ENCODE measurements at regions not wholly inside any gene's neighbourhood (a gene's known extent, or its start where the extent isn't known, plus 50 kb on each side); places are given as distances from the start of the nearest gene placed in this dataset.

DNA sequence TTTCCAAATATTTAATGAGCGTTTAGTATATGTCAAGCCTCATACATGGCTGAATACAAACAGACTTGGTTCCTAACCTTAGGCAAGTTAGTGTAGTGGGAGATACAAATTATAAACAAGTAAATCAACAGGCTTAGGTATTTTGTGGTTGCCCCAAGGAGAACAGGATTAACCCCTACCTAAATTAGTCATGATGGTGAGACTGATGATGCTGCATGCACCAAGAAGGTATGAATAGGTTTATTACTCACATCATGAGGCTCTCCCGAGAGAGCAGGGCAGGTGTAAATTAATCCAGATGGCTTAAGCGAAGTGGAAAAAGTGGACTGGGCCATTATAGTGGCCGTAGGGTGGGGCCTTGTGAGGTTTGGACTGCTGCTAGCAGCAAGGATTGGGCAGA, 118.1 kb upstream of the GCFC2 start:
- TF ChIP-seq, protein P1, sequence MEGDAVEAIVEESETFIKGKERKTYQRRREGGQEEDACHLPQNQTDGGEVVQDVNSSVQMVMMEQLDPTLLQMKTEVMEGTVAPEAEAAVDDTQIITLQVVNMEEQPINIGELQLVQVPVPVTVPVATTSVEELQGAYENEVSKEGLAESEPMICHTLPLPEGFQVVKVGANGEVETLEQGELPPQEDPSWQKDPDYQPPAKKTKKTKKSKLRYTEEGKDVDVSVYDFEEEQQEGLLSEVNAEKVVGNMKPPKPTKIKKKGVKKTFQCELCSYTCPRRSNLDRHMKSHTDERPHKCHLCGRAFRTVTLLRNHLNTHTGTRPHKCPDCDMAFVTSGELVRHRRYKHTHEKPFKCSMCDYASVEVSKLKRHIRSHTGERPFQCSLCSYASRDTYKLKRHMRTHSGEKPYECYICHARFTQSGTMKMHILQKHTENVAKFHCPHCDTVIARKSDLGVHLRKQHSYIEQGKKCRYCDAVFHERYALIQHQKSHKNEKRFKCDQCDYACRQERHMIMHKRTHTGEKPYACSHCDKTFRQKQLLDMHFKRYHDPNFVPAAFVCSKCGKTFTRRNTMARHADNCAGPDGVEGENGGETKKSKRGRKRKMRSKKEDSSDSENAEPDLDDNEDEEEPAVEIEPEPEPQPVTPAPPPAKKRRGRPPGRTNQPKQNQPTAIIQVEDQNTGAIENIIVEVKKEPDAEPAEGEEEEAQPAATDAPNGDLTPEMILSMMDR (IDR thresholded peaks at IDR 0.05; ENCODE audit: borderline replicate concordance, extremely low read depth, low read length, poor library complexity, severe bottlenecking): no peak
- no peak for TF ChIP-seq EZH2 (IDR thresholded peaks at IDR 0.05; ENCODE audit: borderline replicate concordance, low read depth, low read length, severe bottlenecking)
